ENCODE measurements at regions not wholly inside any gene's neighbourhood (a gene's known extent, or its start where the extent isn't known, plus 50 kb on each side); places are given as distances from the start of the nearest gene placed in this dataset.

- H3K9me3 Mint-ChIP-seq (ENCODE audit: low read depth): no peaks in the 10 kb centered on the region
- intact Hi-C loops (cut with DNase I, micrococcal nuclease): no loop called here
- ChIA-PET CTCF (no interaction called here), POLR2A (no interaction called here)
- H3K36me3 Mint-ChIP-seq (ENCODE audit: low read depth): no peaks in the 10 kb centered on the region
- DNase-seq (no peak), ATAC-seq (no peak)
- no peaks in the 10 kb centered on the region for H3K4me1 Mint-ChIP-seq
- no peak overlapping the region for H3K27ac Mint-ChIP-seq
- H3K4me3 Mint-ChIP-seq: no peak overlapping the region
- H3K27me3 Mint-ChIP-seq: no peaks in the 10 kb centered on the region
These were observed 416.1 kb upstream of the ETAA1 start for GRCh38 chr2:66981074-66981473.

DNA sequence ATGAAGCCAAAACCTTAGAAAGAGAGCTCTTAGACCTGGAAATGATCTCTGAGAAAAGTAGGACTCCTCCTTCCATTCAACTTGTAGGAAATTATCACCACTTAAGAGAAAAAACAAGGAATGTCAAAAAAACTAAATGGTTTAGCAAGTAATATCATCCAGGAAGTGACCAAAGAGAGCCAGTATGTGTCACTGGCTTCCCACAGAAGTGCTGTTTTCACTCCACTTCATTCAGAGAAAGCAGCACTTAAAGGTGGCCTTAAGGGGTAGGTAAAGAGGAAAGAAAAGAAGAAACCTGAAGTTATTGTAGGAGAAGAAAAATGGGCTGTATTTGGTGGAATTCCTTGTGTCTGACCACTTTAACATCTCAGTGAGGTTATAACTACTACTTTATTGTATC is 414.4 kb upstream of the ETAA1 start:
- no peaks in the 10 kb centered on the region for H3K4me1 Mint-ChIP-seq
- no peaks in the 10 kb centered on the region for H3K27me3 Mint-ChIP-seq
- ChIA-PET POLR2A (no interaction called here), CTCF (interaction anchor here (0.6 kb wide), 1 partner anchor 1054 kb away, joined by 4 read pairs; no protein-coding TSS in a partner anchor)
- intact Hi-C loops (cut with DNase I, micrococcal nuclease): no loop called here
- no peaks in the 10 kb centered on the region for H3K36me3 Mint-ChIP-seq (ENCODE audit: low read depth)
- H3K4me3 Mint-ChIP-seq: no peak overlapping the region
- no peak overlapping the region for H3K27ac Mint-ChIP-seq
- H3K9me3 Mint-ChIP-seq (ENCODE audit: low read depth): no peaks in the 10 kb centered on the region
- DNase-seq (no peak), ATAC-seq (no peak)

GRCh38 chr2:66984864-66985263 is 412.3 kb upstream of the ETAA1 start:
- no peaks in the 10 kb centered on the region for H3K36me3 Mint-ChIP-seq (ENCODE audit: low read depth)
- no peaks in the 10 kb centered on the region for H3K9me3 Mint-ChIP-seq (ENCODE audit: low read depth)
- POLR2A ChIA-PET: no interaction called here
- CTCF ChIA-PET: interaction anchor here (0.6 kb wide), 1 partner anchor 41 kb away, joined by 3 read pairs; no protein-coding TSS in a partner anchor
- H3K4me3 Mint-ChIP-seq: no peak overlapping the region
- DNase-seq: no peak
- intact Hi-C loops (cut with DNase I, micrococcal nuclease): no loop called here
- ATAC-seq: no peak
- H3K4me1 Mint-ChIP-seq: no peaks in the 10 kb centered on the region
- no peaks in the 10 kb centered on the region for H3K27me3 Mint-ChIP-seq
- H3K27ac Mint-ChIP-seq: no peak overlapping the region

GRCh38 chr2:66985906-66986305 is 411.2 kb upstream of the ETAA1 start:
- CTCF ChIA-PET: no interaction called here
- intact Hi-C loops (cut with DNase I, micrococcal nuclease): no loop called here
- H3K27ac Mint-ChIP-seq: no peak overlapping the region
- H3K4me3 Mint-ChIP-seq: no peak overlapping the region
- H3K36me3 Mint-ChIP-seq (ENCODE audit: low read depth): no peaks in the 10 kb centered on the region
- DNase-seq (no peak), ATAC-seq (no peak)
- H3K27me3 Mint-ChIP-seq: no peaks in the 10 kb centered on the region
- no peaks in the 10 kb centered on the region for H3K4me1 Mint-ChIP-seq
- no peaks in the 10 kb centered on the region for H3K9me3 Mint-ChIP-seq (ENCODE audit: low read depth)
- POLR2A ChIA-PET: no interaction called here

GRCh38 chr2:66987733-66988132 is 409.4 kb upstream of the ETAA1 start:
- Mint-ChIP-seq H3K4me1 (no peaks in the 10 kb centered on the region), H3K27ac (no peak overlapping the region), H3K27me3 (no peaks in the 10 kb centered on the region), H3K9me3 (ENCODE audit: low read depth) (no peaks in the 10 kb centered on the region), H3K4me3 (no peak overlapping the region), H3K36me3 (ENCODE audit: low read depth) (no peaks in the 10 kb centered on the region)
- intact Hi-C loops (cut with DNase I, micrococcal nuclease): no loop called here
- ATAC-seq (no peak), DNase-seq (no peak)
- ChIA-PET CTCF (no interaction called here), POLR2A (no interaction called here)

- POLR2A ChIA-PET: no interaction called here
- Mint-ChIP-seq H3K36me3 (ENCODE audit: low read depth) (no peaks in the 10 kb centered on the region), H3K4me1 (no peaks in the 10 kb centered on the region), H3K9me3 (ENCODE audit: low read depth) (no peaks in the 10 kb centered on the region), H3K27ac (no peak overlapping the region), H3K4me3 (no peak overlapping the region), H3K27me3 (no peaks in the 10 kb centered on the region)
- DNase-seq (no peak), ATAC-seq (no peak)
- CTCF ChIA-PET: no interaction called here
- intact Hi-C loops (cut with DNase I, micrococcal nuclease): no loop called here
These were observed 402.5 kb upstream of the ETAA1 start for GRCh38 chr2:66994654-66995053.

GRCh38 chr2:66995636-66996035 is 401.5 kb upstream of the ETAA1 start:
- H3K4me1 Mint-ChIP-seq: no peaks in the 10 kb centered on the region
- no peaks in the 10 kb centered on the region for H3K27me3 Mint-ChIP-seq
- no peak overlapping the region for H3K4me3 Mint-ChIP-seq
- no peaks in the 10 kb centered on the region for H3K36me3 Mint-ChIP-seq (ENCODE audit: low read depth)
- ATAC-seq (no peak), DNase-seq (no peak)
- no peaks in the 10 kb centered on the region for H3K9me3 Mint-ChIP-seq (ENCODE audit: low read depth)
- ChIA-PET POLR2A (no interaction called here), CTCF (no interaction called here)
- intact Hi-C loops (cut with DNase I, micrococcal nuclease): no loop called here
- no peak overlapping the region for H3K27ac Mint-ChIP-seq

DNA sequence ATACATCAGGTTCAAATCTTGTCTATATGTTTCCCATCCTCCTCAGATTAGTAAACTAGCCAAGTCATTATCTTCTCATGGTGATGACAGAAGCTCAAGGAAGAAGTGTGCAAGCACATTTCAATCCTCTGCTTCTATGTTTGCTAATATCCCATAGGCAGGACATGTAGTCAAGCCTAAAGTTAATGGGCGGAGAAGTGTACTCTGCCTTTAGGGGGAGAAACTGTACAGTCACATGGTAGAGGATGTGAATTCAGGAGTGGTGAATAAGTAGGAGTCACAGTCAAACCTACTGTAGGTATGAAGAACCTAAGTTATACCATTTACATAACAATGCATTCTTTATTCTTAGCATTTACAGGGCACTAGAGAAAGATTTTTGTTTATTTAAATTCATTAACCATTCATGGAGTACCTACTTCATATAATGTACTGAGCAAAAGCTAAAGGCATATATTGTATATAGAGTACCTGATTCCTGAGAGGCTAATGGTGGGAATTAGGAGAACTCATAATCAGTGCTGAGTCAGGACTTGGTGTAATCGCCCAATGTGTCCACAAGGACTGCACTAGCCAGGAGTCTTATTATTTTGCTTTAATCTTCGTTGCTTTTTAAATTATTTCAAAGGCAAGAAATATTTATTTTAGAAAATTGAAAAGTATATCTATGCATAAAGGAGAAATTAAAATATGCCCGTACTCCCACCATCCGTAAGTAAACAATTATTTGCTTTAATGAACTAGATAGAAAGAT is 394.3 kb upstream of the ETAA1 start:
- ChIA-PET CTCF (no interaction called here), POLR2A (no interaction called here)
- no peak overlapping the region for H3K4me3 Mint-ChIP-seq
- no peak overlapping the region for H3K27ac Mint-ChIP-seq
- no peaks in the 10 kb centered on the region for H3K27me3 Mint-ChIP-seq
- ATAC-seq (no peak), DNase-seq (no peak)
- no peaks in the 10 kb centered on the region for H3K4me1 Mint-ChIP-seq
- H3K9me3 Mint-ChIP-seq (ENCODE audit: low read depth): no peaks in the 10 kb centered on the region
- H3K36me3 Mint-ChIP-seq (ENCODE audit: low read depth): no peaks in the 10 kb centered on the region
- intact Hi-C loops (cut with DNase I, micrococcal nuclease): no loop called here

DNA sequence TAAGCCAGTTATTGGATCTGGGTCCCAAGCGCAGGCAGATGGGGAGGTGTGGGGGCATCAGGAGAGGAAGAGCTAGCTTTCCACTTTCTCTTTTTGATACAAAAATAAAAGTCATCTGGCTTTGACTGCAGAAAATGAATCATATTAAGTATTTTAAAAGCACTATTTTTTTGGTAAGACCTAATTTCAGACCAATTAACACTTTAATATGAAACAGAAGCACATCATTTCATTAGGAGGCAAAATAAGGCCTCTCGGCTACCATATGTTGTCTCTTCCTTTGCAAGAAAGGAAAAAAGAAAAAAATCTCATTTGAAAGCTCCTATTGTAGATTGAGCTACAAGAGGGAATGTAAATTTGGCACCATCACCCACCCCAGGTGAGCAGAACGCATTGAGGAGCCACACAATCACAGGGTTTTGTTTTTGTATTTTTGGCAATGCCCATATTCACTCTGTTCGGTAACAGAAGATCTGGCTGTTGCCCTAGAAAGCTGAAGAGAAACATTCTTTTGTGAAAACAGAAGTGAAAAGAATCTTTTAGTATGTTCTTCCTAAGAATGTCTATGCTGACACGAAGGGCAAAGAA is 390.7 kb upstream of the ETAA1 start:
- no peaks in the 10 kb centered on the region for H3K36me3 Mint-ChIP-seq (ENCODE audit: low read depth)
- DNase-seq: no peak
- no peaks in the 10 kb centered on the region for H3K9me3 Mint-ChIP-seq (ENCODE audit: low read depth)
- no peaks in the 10 kb centered on the region for H3K4me1 Mint-ChIP-seq
- ATAC-seq: no peak
- intact Hi-C loops (cut with DNase I, micrococcal nuclease): no loop called here
- H3K4me3 Mint-ChIP-seq: no peak overlapping the region
- H3K27ac Mint-ChIP-seq: no peak overlapping the region
- ChIA-PET CTCF (no interaction called here), POLR2A (no interaction called here)
- no peaks in the 10 kb centered on the region for H3K27me3 Mint-ChIP-seq

GRCh38 chr2:67008155-67008554 is 389.0 kb upstream of the ETAA1 start:
- intact Hi-C loops (cut with DNase I, micrococcal nuclease): no loop called here
- ChIA-PET CTCF (interaction anchor here (0.7 kb wide), 1 partner anchor 368 kb away, joined by 3 read pairs; no protein-coding TSS in a partner anchor), POLR2A (no interaction called here)
- Mint-ChIP-seq H3K4me1 (no peaks in the 10 kb centered on the region), H3K27me3 (no peaks in the 10 kb centered on the region), H3K36me3 (ENCODE audit: low read depth) (no peaks in the 10 kb centered on the region), H3K4me3 (no peak overlapping the region), H3K9me3 (ENCODE audit: low read depth) (no peaks in the 10 kb centered on the region), H3K27ac (no peak overlapping the region)
- DNase-seq (no peak), ATAC-seq (no peak)

GRCh38 chr2:67012165-67012564 is 385.0 kb upstream of the ETAA1 start:
- DNase-seq (no peak), ATAC-seq (no peak)
- H3K4me1 Mint-ChIP-seq: no peaks in the 10 kb centered on the region
- ChIA-PET CTCF (interaction anchor here (0.7 kb wide), 1 partner anchor 617 kb away, joined by 5 read pairs; no protein-coding TSS in a partner anchor), POLR2A (no interaction called here)
- intact Hi-C loops (cut with DNase I, micrococcal nuclease): no loop called here
- no peak overlapping the region for H3K27ac Mint-ChIP-seq
- no peaks in the 10 kb centered on the region for H3K36me3 Mint-ChIP-seq (ENCODE audit: low read depth)
- peaks cover 2% of the 10 kb centered on the region for H3K9me3 Mint-ChIP-seq (ENCODE audit: low read depth)
- no peak overlapping the region for H3K4me3 Mint-ChIP-seq
- H3K27me3 Mint-ChIP-seq: no peaks in the 10 kb centered on the region

DNA sequence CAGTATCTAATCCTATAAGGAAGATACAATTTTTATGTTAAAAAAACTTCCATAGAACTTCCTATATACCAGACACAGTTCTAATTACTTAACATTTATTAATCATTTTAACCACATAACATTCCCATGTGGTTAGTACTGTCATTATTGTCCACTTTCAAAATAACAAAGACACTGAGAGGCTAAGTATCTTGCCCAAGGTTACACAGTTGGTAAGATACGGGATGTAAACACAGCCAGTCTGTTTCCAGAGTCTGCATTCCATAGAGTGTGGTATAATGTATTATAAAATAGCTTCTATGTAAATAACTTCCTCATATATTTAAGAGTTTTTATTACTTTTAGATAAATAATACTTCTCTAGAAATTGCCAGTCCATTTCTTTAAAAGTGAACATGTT is 383.3 kb upstream of the ETAA1 start:
- CTCF ChIA-PET: no interaction called here
- no peaks in the 10 kb centered on the region for H3K36me3 Mint-ChIP-seq (ENCODE audit: low read depth)
- no peak overlapping the region for H3K27ac Mint-ChIP-seq
- peaks cover 2% of the 10 kb centered on the region for H3K9me3 Mint-ChIP-seq (ENCODE audit: low read depth)
- H3K4me1 Mint-ChIP-seq: no peaks in the 10 kb centered on the region
- no peaks in the 10 kb centered on the region for H3K27me3 Mint-ChIP-seq
- no peak overlapping the region for H3K4me3 Mint-ChIP-seq
- intact Hi-C loops (cut with DNase I, micrococcal nuclease): no loop called here
- ATAC-seq (no peak), DNase-seq (no peak)
- POLR2A ChIA-PET: no interaction called here

All from activated CD4-positive, alpha-beta T cell treated with anti-CD3 and anti-CD28 coated beads for 36 hours (primary cell).